ENCODE measurements at regions not wholly inside any gene's neighbourhood (a gene's known extent, or its start where the extent isn't known, plus 50 kb on each side); places are given as distances from the start of the nearest gene placed in this dataset.

- no peak for DNase-seq (ENCODE audit: extremely low spot score in 2 of 2)
- H3K36me3 ChIP-seq, result no peaks in the 10 kb centered on the region
- H3K27me3 ChIP-seq, result no peaks in the 10 kb centered on the region
- no peak overlapping the region for H3K27ac ChIP-seq
- TF ChIP-seq POLR2AphosphoS5 (IDR thresholded peaks at IDR 0.05; ENCODE audit: insufficient read depth in 1 of 2, low read depth in 1 of 2) (no peak), CTCF (IDR thresholded peaks at IDR 0.05) (no peak), POLR2A (IDR thresholded peaks at IDR 0.05) (no peak)
- no peaks in the 10 kb centered on the region for H3K4me1 ChIP-seq
- H3K4me3 ChIP-seq, result no peak overlapping the region
- intact Hi-C loops (cut with DNase I), result no loop called here
- no peaks in the 10 kb centered on the region for H3K9me3 ChIP-seq
Measured at GRCh38 chr13:53215563-53215962, 186.9 kb downstream of the OLFM4 start.

GRCh38 chr13:53216773-53217172 lies 188.2 kb downstream of the OLFM4 start:
- intact Hi-C loops (cut with DNase I), result no loop called here
- H3K4me1 ChIP-seq, result no peaks in the 10 kb centered on the region
- no peaks in the 10 kb centered on the region for H3K9me3 ChIP-seq
- H3K36me3 ChIP-seq, result no peaks in the 10 kb centered on the region
- no peak overlapping the region for H3K4me3 ChIP-seq
- H3K27me3 ChIP-seq, result no peaks in the 10 kb centered on the region
- no peak overlapping the region for H3K27ac ChIP-seq
- TF ChIP-seq POLR2A (IDR thresholded peaks at IDR 0.05), result no peak
- no peak for TF ChIP-seq CTCF (IDR thresholded peaks at IDR 0.05)
- TF ChIP-seq POLR2AphosphoS5 (IDR thresholded peaks at IDR 0.05; ENCODE audit: insufficient read depth in 1 of 2, low read depth in 1 of 2), result no peak
- DNase-seq (ENCODE audit: extremely low spot score in 2 of 2), result no peak

GRCh38 chr13:53217194-53217593 lies 188.6 kb downstream of the OLFM4 start:
- DNase-seq (ENCODE audit: extremely low spot score in 2 of 2), result no peak
- H3K9me3 ChIP-seq, result no peaks in the 10 kb centered on the region
- no peaks in the 10 kb centered on the region for H3K27me3 ChIP-seq
- H3K4me1 ChIP-seq, result no peaks in the 10 kb centered on the region
- H3K27ac ChIP-seq, result no peak overlapping the region
- H3K4me3 ChIP-seq, result no peak overlapping the region
- intact Hi-C loops (cut with DNase I), result no loop called here
- no peaks in the 10 kb centered on the region for H3K36me3 ChIP-seq
- TF ChIP-seq POLR2A (IDR thresholded peaks at IDR 0.05), result no peak
- no peak for TF ChIP-seq POLR2AphosphoS5 (IDR thresholded peaks at IDR 0.05; ENCODE audit: insufficient read depth in 1 of 2, low read depth in 1 of 2)
- no peak for TF ChIP-seq CTCF (IDR thresholded peaks at IDR 0.05)

- H3K27ac ChIP-seq, result no peak overlapping the region
- H3K9me3 ChIP-seq, result no peaks in the 10 kb centered on the region
- intact Hi-C loops (cut with DNase I), result no loop called here
- H3K4me3 ChIP-seq, result no peak overlapping the region
- no peaks in the 10 kb centered on the region for H3K36me3 ChIP-seq
- DNase-seq (ENCODE audit: extremely low spot score in 2 of 2), result no peak
- TF ChIP-seq POLR2AphosphoS5 (IDR thresholded peaks at IDR 0.05; ENCODE audit: insufficient read depth in 1 of 2, low read depth in 1 of 2) (no peak), POLR2A (IDR thresholded peaks at IDR 0.05) (no peak), CTCF (IDR thresholded peaks at IDR 0.05) (no peak)
- no peaks in the 10 kb centered on the region for H3K27me3 ChIP-seq
- H3K4me1 ChIP-seq, result no peaks in the 10 kb centered on the region
Measured at GRCh38 chr13:53220038-53220437, 191.4 kb downstream of the OLFM4 start.

GRCh38 chr13:53237696-53238095 lies 209.1 kb downstream of the OLFM4 start:
- Histone ChIP-seq H3K36me3 (no peaks in the 10 kb centered on the region), H3K4me3 (no peak overlapping the region), H3K27ac (no peak overlapping the region), H3K9me3 (no peaks in the 10 kb centered on the region), H3K4me1 (peaks cover 6% of the 10 kb centered on the region), H3K27me3 (no peaks in the 10 kb centered on the region)
- intact Hi-C loops (cut with DNase I), result no loop called here
- no peak for TF ChIP-seq POLR2AphosphoS5 (IDR thresholded peaks at IDR 0.05; ENCODE audit: insufficient read depth in 1 of 2, low read depth in 1 of 2)
- no peak for TF ChIP-seq CTCF (IDR thresholded peaks at IDR 0.05)
- no peak for TF ChIP-seq POLR2A (IDR thresholded peaks at IDR 0.05)
- DNase-seq (ENCODE audit: extremely low spot score in 2 of 2), result no peak
